Lower lobe of right lung (tissue), 2 donors: ENCODE measurements at regions not wholly inside any gene's neighbourhood (a gene's known extent, or its start where the extent isn't known, plus 50 kb on each side); places are given as distances from the start of the nearest gene placed in this dataset.
"Not testable (repeated sequence)": the region's sequence is repeated elsewhere in the genome, so short reads cannot be mapped to it uniquely, and the experiment has no call there.

Source experiments
- ATAC-seq, 2 donors: fragments of 200-7000 bp; cut with Tn5 transposase; one replicate each; pipeline ENCODE4 v1.9.1; 2020 to 2022; ENCODE audit warnings: mild to moderate bottlenecking in 2 of 2, moderate library complexity in 2 of 2
- DNase-seq: peaks from one replicate; pipeline ENCODE4 v3.0.0-alpha.2; 2020
- H3K27ac ChIP-seq: fragments of 200-600 bp; one replicate; pipeline ENCODE4 v1.8.0; 2022
- H3K27me3 ChIP-seq: fragments of 200-600 bp; one replicate; pipeline ENCODE4 v1.8.0; 2022; ENCODE audit warnings: low read depth
- H3K36me3 ChIP-seq: fragments of 200-600 bp; one replicate; pipeline ENCODE4 v1.8.0; 2022; ENCODE audit warnings: mild to moderate bottlenecking
- H3K4me1 ChIP-seq: fragments of 200-600 bp; one replicate; pipeline ENCODE4 v1.8.0; 2022
- H3K4me3 ChIP-seq: fragments of 200-600 bp; one replicate; pipeline ENCODE4 v1.8.0; 2022; ENCODE audit warnings: mild to moderate bottlenecking
- H3K9me3 ChIP-seq: fragments of 200-600 bp; one replicate; pipeline ENCODE4 v1.8.0; 2022
- intact Hi-C: fragments of 100-400 bp; cut with DNase I; formaldehyde crosslinking; loops from one replicate; pipeline ENCODE4 v1.11.0; 2022
- TF ChIP-seq, protein P1 (sequence below): fragments of 200-600 bp; IDR thresholded peaks from one replicate; pipeline ENCODE4 v1.8.0; 2022; ENCODE audit warnings: antibody characterized with exemption, mild to moderate bottlenecking
- donor health status: DM: no; HTN: yes; CAD: no; lungs with severe emphysema.

GRCh38 chr7:42722716-42723115 lies 189.2 kb downstream of the C7orf25 start:
- Histone ChIP-seq H3K9me3 (no peaks in the 10 kb centered on the region), H3K36me3 (no peaks in the 10 kb centered on the region), H3K27me3 (no peaks in the 10 kb centered on the region), H3K27ac (no peak overlapping the region), H3K4me3 (no peak overlapping the region), H3K4me1 (no peaks in the 10 kb centered on the region)
- TF ChIP-seq, protein P1, sequence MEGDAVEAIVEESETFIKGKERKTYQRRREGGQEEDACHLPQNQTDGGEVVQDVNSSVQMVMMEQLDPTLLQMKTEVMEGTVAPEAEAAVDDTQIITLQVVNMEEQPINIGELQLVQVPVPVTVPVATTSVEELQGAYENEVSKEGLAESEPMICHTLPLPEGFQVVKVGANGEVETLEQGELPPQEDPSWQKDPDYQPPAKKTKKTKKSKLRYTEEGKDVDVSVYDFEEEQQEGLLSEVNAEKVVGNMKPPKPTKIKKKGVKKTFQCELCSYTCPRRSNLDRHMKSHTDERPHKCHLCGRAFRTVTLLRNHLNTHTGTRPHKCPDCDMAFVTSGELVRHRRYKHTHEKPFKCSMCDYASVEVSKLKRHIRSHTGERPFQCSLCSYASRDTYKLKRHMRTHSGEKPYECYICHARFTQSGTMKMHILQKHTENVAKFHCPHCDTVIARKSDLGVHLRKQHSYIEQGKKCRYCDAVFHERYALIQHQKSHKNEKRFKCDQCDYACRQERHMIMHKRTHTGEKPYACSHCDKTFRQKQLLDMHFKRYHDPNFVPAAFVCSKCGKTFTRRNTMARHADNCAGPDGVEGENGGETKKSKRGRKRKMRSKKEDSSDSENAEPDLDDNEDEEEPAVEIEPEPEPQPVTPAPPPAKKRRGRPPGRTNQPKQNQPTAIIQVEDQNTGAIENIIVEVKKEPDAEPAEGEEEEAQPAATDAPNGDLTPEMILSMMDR = no peak
- intact Hi-C loops = no loop called here
- DNase-seq (no peak), ATAC-seq (no peak)

DNA sequence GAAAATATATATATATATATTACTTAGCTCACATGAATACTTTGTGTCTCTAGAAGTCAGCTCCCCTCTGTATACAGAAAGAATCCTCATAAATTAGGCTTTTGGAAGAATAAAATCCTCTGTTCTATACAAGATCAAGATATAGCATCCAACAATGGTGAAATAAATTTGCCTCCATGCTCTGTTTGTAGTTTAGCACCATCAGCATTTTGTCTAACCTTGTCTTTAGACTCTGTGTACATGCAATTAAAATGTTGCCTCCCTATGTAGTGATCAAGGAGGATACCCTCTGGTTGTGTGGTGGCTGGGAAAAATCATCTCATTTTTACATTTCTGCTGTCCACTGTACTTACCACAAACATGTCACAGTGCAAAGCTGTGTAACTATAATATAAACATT lies 189.7 kb downstream of the C7orf25 start:
- H3K4me1 ChIP-seq = no peaks in the 10 kb centered on the region
- H3K4me3 ChIP-seq = no peak overlapping the region
- ATAC-seq (no peak), DNase-seq (no peak)
- H3K36me3 ChIP-seq = no peaks in the 10 kb centered on the region
- intact Hi-C loops = no loop called here
- TF ChIP-seq, protein P1 = no peak
- no peak overlapping the region for H3K27ac ChIP-seq
- H3K27me3 ChIP-seq = no peaks in the 10 kb centered on the region
- no peaks in the 10 kb centered on the region for H3K9me3 ChIP-seq

DNA sequence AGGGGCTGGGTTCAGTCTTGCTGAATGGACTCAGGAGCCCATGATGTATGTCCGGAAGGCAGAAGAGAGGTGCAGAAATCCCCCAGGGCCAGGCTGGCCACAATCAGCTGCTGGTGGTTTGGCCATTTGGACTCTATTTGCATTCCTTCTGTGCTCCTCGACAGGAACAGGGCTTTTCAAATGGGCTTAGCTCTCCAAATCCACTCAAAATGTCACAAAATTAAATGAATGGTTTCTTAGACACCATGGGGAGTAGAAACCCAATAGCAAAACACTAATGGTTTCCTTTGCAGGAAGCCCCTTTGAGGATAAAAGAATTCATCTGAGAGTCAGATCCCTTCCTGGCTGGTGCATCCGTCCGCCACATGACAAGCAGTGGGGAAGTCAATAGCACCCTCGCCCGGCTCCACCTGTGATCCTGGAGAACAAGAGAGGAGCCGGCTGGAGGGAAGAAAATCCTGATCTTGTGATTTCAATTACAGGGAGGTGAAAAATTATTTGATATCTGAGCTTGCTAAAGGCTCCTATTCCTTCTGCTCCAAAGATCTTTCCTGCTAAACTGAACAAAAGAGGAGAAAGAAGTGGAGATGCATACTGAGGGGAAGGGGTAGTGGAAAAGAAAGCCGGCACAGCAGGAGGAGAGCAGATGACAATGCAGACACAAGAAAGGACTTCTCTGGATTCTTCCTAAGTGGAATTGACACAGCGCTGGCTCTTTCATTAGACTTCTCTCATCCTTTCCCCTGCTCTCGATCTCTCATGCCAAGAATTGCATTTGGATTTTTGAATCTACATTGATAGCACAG lies 190.7 kb downstream of the C7orf25 start:
- ATAC-seq (no peak), DNase-seq (no peak)
- no peaks in the 10 kb centered on the region for H3K36me3 ChIP-seq
- TF ChIP-seq, protein P1 = no peak
- no peak overlapping the region for H3K4me3 ChIP-seq
- intact Hi-C loops = no loop called here
- H3K27ac ChIP-seq = no peak overlapping the region
- no peaks in the 10 kb centered on the region for H3K4me1 ChIP-seq
- H3K27me3 ChIP-seq = no peaks in the 10 kb centered on the region
- H3K9me3 ChIP-seq = no peaks in the 10 kb centered on the region

- H3K36me3 ChIP-seq = no peaks in the 10 kb centered on the region
- intact Hi-C loops = no loop called here
- ATAC-seq = no peak
- TF ChIP-seq, protein P1 = no peak
- H3K4me1 ChIP-seq = no peaks in the 10 kb centered on the region
- H3K27me3 ChIP-seq = no peaks in the 10 kb centered on the region
- H3K27ac ChIP-seq = no peak overlapping the region
- DNase-seq = no peak
- no peaks in the 10 kb centered on the region for H3K9me3 ChIP-seq
- H3K4me3 ChIP-seq = no peak overlapping the region
These were observed 191.9 kb downstream of the C7orf25 start for GRCh38 chr7:42720012-42720411.

- H3K4me1 ChIP-seq, DNase-seq, H3K36me3 ChIP-seq, H3K9me3 ChIP-seq, ATAC-seq, H3K27me3 ChIP-seq, H3K4me3 ChIP-seq, intact Hi-C loops, H3K27ac ChIP-seq: not testable (repeated sequence)
These were observed 193.4 kb downstream of the C7orf25 start for GRCh38 chr7:42718466-42718865.

DNA sequence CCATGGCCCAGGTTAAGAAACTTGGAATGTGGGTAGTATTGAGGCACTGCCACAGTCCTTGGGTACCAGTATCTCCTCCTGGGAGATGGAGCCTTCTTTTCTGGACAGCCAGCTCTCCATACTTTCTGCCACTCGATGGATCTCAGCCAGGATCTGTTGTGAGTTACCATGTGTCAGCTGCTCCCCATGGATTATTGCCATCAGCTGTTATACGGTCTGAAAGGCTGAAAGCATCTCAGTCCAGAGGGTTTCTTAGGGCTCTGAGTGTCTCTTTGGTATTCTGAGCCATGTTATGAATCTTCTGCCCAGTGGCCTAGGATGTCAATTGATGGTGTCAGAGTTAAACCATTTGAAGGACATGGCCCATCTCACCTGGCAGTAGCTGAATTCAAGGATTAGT lies 197.5 kb downstream of the C7orf25 start:
- H3K27ac ChIP-seq = no peak overlapping the region
- DNase-seq (no peak), ATAC-seq (no peak)
- intact Hi-C loops = no loop called here
- no peaks in the 10 kb centered on the region for H3K4me1 ChIP-seq
- H3K27me3 ChIP-seq = no peaks in the 10 kb centered on the region
- H3K36me3 ChIP-seq = no peaks in the 10 kb centered on the region
- TF ChIP-seq, protein P1 = no peak
- peaks cover 7% of the 10 kb centered on the region for H3K9me3 ChIP-seq
- H3K4me3 ChIP-seq = no peak overlapping the region
